Uterus (tissue), 3 donors: ENCODE measurements at regions not wholly inside any gene's neighbourhood (a gene's known extent, or its start where the extent isn't known, plus 50 kb on each side); places are given as distances from the start of the nearest gene placed in this dataset.

Experiments
- DNase-seq, 2 donors: peaks; one replicate each; pipeline ENCODE4 v3.0.0-alpha.2; 2019 to 2020
- H3K27ac ChIP-seq, 2 donors: fragments of 200-600 bp; sonication (generic); 1 replicate in 1 of 2; 2 replicates in 1 of 2; pipeline ENCODE4 v1.5.1; 2016 to 2018
- H3K27me3 ChIP-seq, 2 donors: fragments of 200-600 bp; sonication (generic); one replicate each; pipeline ENCODE4 v1.5.1; 2018 to 2019; ENCODE audit warnings: control low read depth in 1 of 2
- H3K36me3 ChIP-seq, 2 donors: fragments of 200-600 bp; sonication (generic); one replicate each; pipeline ENCODE4 v1.5.1; 2019; ENCODE audit warnings: control low read depth in 1 of 2
- H3K4me1 ChIP-seq, 2 donors: fragments of 200-600 bp; sonication (generic); one replicate each; pipeline ENCODE4 v1.5.1; 2018 to 2019; ENCODE audit warnings: control low read depth in 1 of 2
- H3K4me3 ChIP-seq, 2 donors: fragments of 200-600 bp; sonication (generic); 1 replicate in 1 of 2; 2 replicates in 1 of 2; pipeline ENCODE4 v1.5.1; 2018 to 2019; ENCODE audit warnings: mild to moderate bottlenecking in 1 of 2
- H3K9me3 ChIP-seq, 2 donors: fragments of 200-600 bp; sonication (generic); one replicate each; pipeline ENCODE4 v1.5.1; 2019; ENCODE audit warnings: control low read depth in 1 of 2
- CTCF ChIP-seq, 4 experiments: fragments of 200-600 bp in 2 of 4; fragments of 450-650 bp in 2 of 4; sonication (generic) in 2 of 4; IDR thresholded peaks; one replicate each; pipeline ENCODE4 v1.5.1; 2016 to 2019; ENCODE audit warnings: antibody characterized with exemption in 4 of 4, mild to moderate bottlenecking in 2 of 4, moderate library complexity in 1 of 4
- POLR2A ChIP-seq, 2 donors: fragments of 450-650 bp; IDR thresholded peaks; one replicate each; pipeline ENCODE4 v1.6.1; 2016; ENCODE audit warnings: antibody characterized with exemption in 2 of 2, mild to moderate bottlenecking in 1 of 2, moderate library complexity in 1 of 2
- intact Hi-C: fragments of 100-400 bp; cut with DNase I; formaldehyde crosslinking; loops from one replicate; pipeline ENCODE4 v1.15.1; 2023; ENCODE audit warnings: low total_unique reads
- donor health status: DM: yes; HTN: yes; CAD: no.

GRCh38 chrX:140298960-140299825, 205.7 kb downstream of the SOX3 start:
- no peak for DNase-seq
- TF ChIP-seq CTCF (IDR thresholded peaks at IDR 0.05), result no peak
- TF ChIP-seq POLR2A (IDR thresholded peaks at IDR 0.05), result no peak
- Histone ChIP-seq H3K4me3 (no peak overlapping the region), H3K9me3 (no peaks in the 10 kb centered on the region), H3K4me1 (no peaks in the 10 kb centered on the region), H3K36me3 (no peaks in the 10 kb centered on the region), H3K27ac (no peak overlapping the region), H3K27me3 (no peaks in the 10 kb centered on the region)
- intact Hi-C loops, result no loop called here

DNA sequence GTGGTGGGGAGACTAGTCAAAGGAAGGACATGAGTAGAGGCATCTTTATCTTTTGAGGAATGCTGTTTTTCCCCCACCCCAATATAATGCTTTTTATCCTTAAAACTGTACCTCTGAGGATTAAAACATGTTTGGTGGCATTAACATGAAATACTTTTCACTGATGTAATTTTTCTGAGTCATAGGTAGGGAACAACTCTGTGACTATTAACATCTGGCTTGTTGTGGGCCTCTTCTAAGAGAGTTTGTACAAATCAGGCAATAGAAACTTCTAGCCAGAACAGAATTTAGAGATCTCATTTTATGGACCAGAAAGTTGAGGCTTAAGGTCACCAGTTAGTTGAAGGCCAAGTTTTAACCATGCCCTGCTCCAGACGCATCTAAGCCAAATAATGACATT, 207.6 kb downstream of the SOX3 start:
- no peak for TF ChIP-seq POLR2A (IDR thresholded peaks at IDR 0.05)
- TF ChIP-seq CTCF (IDR thresholded peaks at IDR 0.05), result no peak
- no peak for DNase-seq
- Histone ChIP-seq H3K27me3 (no peaks in the 10 kb centered on the region), H3K9me3 (no peaks in the 10 kb centered on the region), H3K36me3 (no peaks in the 10 kb centered on the region), H3K4me1 (no peaks in the 10 kb centered on the region), H3K4me3 (no peak overlapping the region), H3K27ac (no peak overlapping the region)
- intact Hi-C loops, result no loop called here

- no peak overlapping the region for H3K4me3 ChIP-seq
- no peak for DNase-seq
- H3K9me3 ChIP-seq, result no peaks in the 10 kb centered on the region
- no peaks in the 10 kb centered on the region for H3K4me1 ChIP-seq
- H3K36me3 ChIP-seq, result no peaks in the 10 kb centered on the region
- TF ChIP-seq CTCF (IDR thresholded peaks at IDR 0.05), result no peak
- no peak for TF ChIP-seq POLR2A (IDR thresholded peaks at IDR 0.05)
- intact Hi-C loops, result no loop called here
- no peaks in the 10 kb centered on the region for H3K27me3 ChIP-seq
- H3K27ac ChIP-seq, result no peak overlapping the region
These were observed 211.9 kb downstream of the SOX3 start for GRCh38 chrX:140292961-140293360.

DNA sequence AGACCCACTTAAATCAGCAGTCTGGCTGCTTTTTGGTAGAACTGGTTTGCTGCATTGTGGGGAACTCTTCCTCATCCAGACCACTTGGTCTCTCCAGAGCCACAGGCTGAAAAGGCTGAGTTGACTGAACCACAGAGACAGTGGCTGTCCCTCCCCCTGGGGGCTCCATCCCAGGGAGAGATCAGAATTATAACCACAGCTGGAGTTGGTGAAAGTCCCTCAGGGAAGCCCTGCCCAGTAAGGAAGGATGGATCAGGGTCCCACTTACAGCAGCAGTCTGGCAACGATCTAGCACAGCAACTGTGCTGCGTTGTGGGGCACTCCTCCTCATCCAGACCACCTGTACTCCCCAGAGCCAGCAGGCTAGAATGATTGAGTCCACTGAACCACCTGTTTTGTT, 212.7 kb downstream of the SOX3 start:
- TF ChIP-seq CTCF (IDR thresholded peaks at IDR 0.05) (no peak), POLR2A (IDR thresholded peaks at IDR 0.05) (no peak)
- DNase-seq, result no peak
- H3K4me1 ChIP-seq, result no peaks in the 10 kb centered on the region
- H3K27me3 ChIP-seq, result no peaks in the 10 kb centered on the region
- H3K27ac ChIP-seq, result no peak overlapping the region
- no peaks in the 10 kb centered on the region for H3K9me3 ChIP-seq
- no peaks in the 10 kb centered on the region for H3K36me3 ChIP-seq
- H3K4me3 ChIP-seq, result no peak overlapping the region
- intact Hi-C loops, result no loop called here

DNA sequence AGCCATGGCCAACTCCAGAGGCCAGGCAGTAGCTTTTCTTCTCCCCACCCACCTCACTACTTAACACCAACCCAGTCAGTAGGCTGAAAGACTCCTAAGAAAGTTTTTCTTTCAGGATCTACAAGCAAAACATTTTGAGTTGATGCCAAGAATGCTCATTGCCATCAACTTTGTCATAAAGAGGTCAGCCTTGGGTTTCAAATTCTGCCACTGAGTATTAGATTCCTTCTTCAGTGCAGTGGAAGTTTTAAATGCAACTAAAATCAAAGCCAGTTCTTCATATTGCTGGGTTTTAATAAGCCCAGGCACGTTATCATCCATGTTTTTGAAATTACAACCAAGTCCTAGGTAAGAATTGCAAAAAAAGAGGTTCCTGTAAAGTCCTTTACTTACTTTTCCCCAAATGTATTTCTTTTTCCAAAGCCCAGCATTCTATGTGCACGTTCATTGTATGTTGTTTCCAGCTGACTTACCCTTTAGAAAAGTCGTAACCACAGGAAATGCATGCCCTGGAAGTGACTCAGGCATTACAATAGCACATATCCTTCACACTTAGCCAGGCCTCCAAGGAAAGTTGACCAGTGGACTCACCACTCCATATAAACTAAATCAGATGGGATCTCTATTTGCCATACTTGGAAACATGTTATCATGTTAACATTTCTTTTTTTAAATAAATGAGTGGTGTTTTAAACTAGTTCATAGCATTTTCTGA, 229.9 kb downstream of the SOX3 start:
- intact Hi-C loops, result no loop called here
- no peaks in the 10 kb centered on the region for H3K27me3 ChIP-seq
- no peaks in the 10 kb centered on the region for H3K36me3 ChIP-seq
- no peaks in the 10 kb centered on the region for H3K4me1 ChIP-seq
- no peak overlapping the region for H3K27ac ChIP-seq
- DNase-seq, result no peak
- no peak for TF ChIP-seq CTCF (IDR thresholded peaks at IDR 0.05)
- TF ChIP-seq POLR2A (IDR thresholded peaks at IDR 0.05), result no peak
- no peak overlapping the region for H3K4me3 ChIP-seq
- no peaks in the 10 kb centered on the region for H3K9me3 ChIP-seq
